HepG2 (cell line): ENCODE measurements at regions not wholly inside any gene's neighbourhood (a gene's known extent, or its start where the extent isn't known, plus 50 kb on each side); places are given as distances from the start of the nearest gene placed in this dataset.

Experiments
- ATAC-seq: fragments of 200-7000 bp; cut with Tn5 transposase; 3 replicates; pipeline ENCODE4 v1.9.1; 2020; ENCODE audit warnings: mild to moderate bottlenecking, moderate library complexity
- BruUV-seq: library from RNA; stranded (reverse); fragments of 400-500 nt; replicated peaks from 2 replicates; lab custom pipeline; 2021; lab: Mats Ljungman, UMichigan
- CTCF ChIA-PET: fragments of 300-600 bp; formaldehyde crosslinking; extraction: SDS; loops from one replicate; lab custom pipeline; 2021; ENCODE audit warnings: low total read pairs, inconsistent platforms, low intra/inter-chr PET ratio; lab: Yijun Ruan, JAX
- POLR2A ChIA-PET: fragments of 350-600 bp; sonication (Branson Sonifier 250); formaldehyde crosslinking; loops from one replicate; lab custom pipeline; 2020; ENCODE audit warnings: antibody characterized with exemption, inconsistent platforms; lab: Yijun Ruan, JAX
- DNase-seq: peaks from one replicate; pipeline ENCODE4 v3.0.0-alpha.2; 2015; ENCODE audit warnings: low spot score
- FAIRE-seq: peaks from 3 replicates; lab custom pipeline; 2011; peaks lifted over from hg19 to GRCh38; lab: Jason Lieb, UNC
- H2AFZ ChIP-seq: one replicate; pipeline ENCODE4 v1.6.1; 2011; ENCODE audit warnings: low read length, inconsistent platforms
- H3K27ac ChIP-seq: fragments of 300-600 bp; 3 replicates; pipeline ENCODE4 v1.8.0; 2011; ENCODE audit warnings: mixed run types, mild to moderate bottlenecking, mixed read lengths, low read length, inconsistent platforms; ENCODE audit not compliant: insufficient read depth; ENCODE audit errors: extremely low read length
- H3K27me3 ChIP-seq, 2 experiments: fragments of 200-600 bp in 1 of 2; 2 replicates in 1 of 2; 3 replicates in 1 of 2; pipeline versions ENCODE4 v1.6.0 to v1.8.0; 2011; ENCODE audit warnings: low read length in 2 of 2, mild to moderate bottlenecking in 2 of 2, moderate library complexity in 2 of 2, inconsistent platforms in 1 of 2; ENCODE audit not compliant: insufficient read depth in 2 of 2, control insufficient read depth in 1 of 2
- H3K36me3 ChIP-seq, 2 experiments: fragments of 200-600 bp in 1 of 2; replicated peaks in 1 of 2; 2 replicates in 1 of 2; 3 replicates in 1 of 2; pipeline versions ENCODE4 v1.5.1 to v1.8.0; 2011; ENCODE audit warnings: low read length in 2 of 2, inconsistent platforms in 1 of 2; ENCODE audit not compliant: insufficient read depth in 2 of 2, control insufficient read depth in 1 of 2
- H3K4me1 ChIP-seq: 2 replicates; pipeline ENCODE4 v1.5.1; 2012; ENCODE audit warnings: low read length, inconsistent platforms; ENCODE audit not compliant: insufficient read depth
- H3K4me2 ChIP-seq: 2 replicates; pipeline ENCODE4 v1.6.0; 2011; ENCODE audit warnings: low read depth, low read length, inconsistent platforms
- H3K4me3 ChIP-seq, 3 experiments: fragments of 200-600 bp in 1 of 3; sonication (generic), shearing (Covaris generic) in 1 of 3; replicated peaks in 1 of 3; 2 replicates each; pipeline ENCODE4 v1.5.1; 2011 to 2016; ENCODE audit warnings: low read length in 3 of 3, inconsistent platforms in 2 of 3, low read depth in 2 of 3, mild to moderate bottlenecking in 2 of 3, control low read depth in 1 of 3, mixed read lengths in 1 of 3; ENCODE audit not compliant: insufficient read depth in 1 of 3
- H3K79me2 ChIP-seq: one replicate; pipeline ENCODE4 v1.6.1; 2011; ENCODE audit warnings: low read length, inconsistent platforms; ENCODE audit not compliant: insufficient read depth
- H3K9ac ChIP-seq: 2 replicates; pipeline ENCODE4 v1.6.0; 2011; ENCODE audit warnings: mild to moderate bottlenecking, low read depth, low read length, inconsistent platforms; ENCODE audit not compliant: insufficient read depth
- H3K9me3 ChIP-seq: 2 replicates; pipeline ENCODE4 v1.5.1; 2012; ENCODE audit warnings: mild to moderate bottlenecking, low read length
- H4K20me1 ChIP-seq: 2 replicates; pipeline ENCODE4 v1.6.0; 2011; ENCODE audit warnings: inconsistent platforms, mild to moderate bottlenecking, low read length, moderate library complexity; ENCODE audit not compliant: insufficient read depth
- ARID3A ChIP-seq: IDR thresholded peaks from 2 replicates; pipeline ENCODE4 v1.6.1; 2012; ENCODE audit warnings: low read depth, low read length, improper control_type of control experiment
- CTCF ChIP-seq: sonication (generic); formaldehyde crosslinking; IDR thresholded peaks from 2 replicates; pipeline ENCODE4 v1.5.0; 2020; ENCODE audit warnings: mild to moderate bottlenecking, missing genetic modification reagents, moderate library complexity
- DR1 ChIP-seq: sonication (generic); formaldehyde crosslinking; IDR thresholded peaks from 2 replicates; pipeline ENCODE4 v1.8.0; 2021; ENCODE audit warnings: mild to moderate bottlenecking, missing genetic modification reagents, inconsistent platforms
- EHMT2 ChIP-seq: fragments of 200-600 bp; sonication (generic); IDR thresholded peaks from 2 replicates; pipeline ENCODE4 v1.7.0; 2017; ENCODE audit warnings: antibody characterized with exemption, low read depth, low read length, borderline replicate concordance
- FOXJ3 ChIP-seq: sonication (generic); formaldehyde crosslinking; IDR thresholded peaks from 2 replicates; pipeline ENCODE4 v1.4.0; 2020; ENCODE audit warnings: missing genetic modification reagents, mild to moderate bottlenecking, borderline replicate concordance
- HOXD1 ChIP-seq: sonication (generic); formaldehyde crosslinking; IDR thresholded peaks from 2 replicates; pipeline ENCODE4 v1.5.0; 2020; ENCODE audit warnings: missing genetic modification reagents
- MYPOP ChIP-seq: sonication (generic); formaldehyde crosslinking; IDR thresholded peaks from 2 replicates; pipeline ENCODE4 v1.8.1; 2023; ENCODE audit warnings: mild to moderate bottlenecking, moderate library complexity, missing genetic modification reagents
- PPARG ChIP-seq: conservative IDR thresholded peaks from 2 replicates; pipeline ENCODE4 v1.6.1; 2016; ENCODE audit warnings: missing biosample characterization, missing genetic modification reagents
- PRDM15 ChIP-seq: sonication (generic); formaldehyde crosslinking; IDR thresholded peaks from 2 replicates; pipeline ENCODE4 v1.4.0; 2020; ENCODE audit warnings: missing genetic modification reagents
- SALL2 ChIP-seq: sonication (generic); formaldehyde crosslinking; IDR thresholded peaks from 2 replicates; pipeline ENCODE4 v1.8.1; 2023; ENCODE audit warnings: mild to moderate bottlenecking, missing genetic modification reagents, inconsistent platforms
- SCMH1 ChIP-seq: sonication (generic); formaldehyde crosslinking; IDR thresholded peaks from 2 replicates; pipeline ENCODE4 v1.9.0; 2021; ENCODE audit warnings: missing genetic modification reagents, mild to moderate bottlenecking, borderline replicate concordance
- SMAD1 ChIP-seq: sonication (generic); formaldehyde crosslinking; IDR thresholded peaks from 2 replicates; pipeline ENCODE4 v1.4.0; 2020; ENCODE audit warnings: missing genetic modification reagents, low read depth, mild to moderate bottlenecking, borderline replicate concordance
- ZFP36L2 ChIP-seq: sonication (generic); formaldehyde crosslinking; IDR thresholded peaks from 2 replicates; pipeline ENCODE4 v1.4.0; 2020; ENCODE audit warnings: missing genetic modification reagents
- ZNF501 ChIP-seq: sonication (generic); formaldehyde crosslinking; IDR thresholded peaks from 2 replicates; pipeline ENCODE4 v1.5.1; 2020; ENCODE audit warnings: mild to moderate bottlenecking, moderate library complexity, missing genetic modification reagents
- ZNF513 ChIP-seq: sonication (generic); formaldehyde crosslinking; conservative IDR thresholded peaks from 2 replicates; pipeline ENCODE4 v1.5.0; 2020; ENCODE audit warnings: missing genetic modification reagents
- WGBS: methylation state at CpG from one replicate; pipeline ENCODE4 v1.1.6; 2017; ENCODE audit warnings: low lambda C conversion rate; 5-methylcytosine and 5-hydroxymethylcytosine counted together
- in situ Hi-C: cut with HindIII; loops from 2 replicates; pipeline ENCODE4 v1.10.0; 2017; ENCODE audit warnings: low pct_unique_long_range_greater_than_20kb; ENCODE audit not compliant: extremely low pct_ligation_motif_present
- intact Hi-C: fragments of 100-400 bp; cut with micrococcal nuclease; formaldehyde crosslinking; loops from one replicate; pipeline ENCODE4 v1.10.0; 2022; ENCODE audit not compliant: unreplicated experiment

- H3K36me3 ChIP-seq: no peaks in the 10 kb centered on the region
- FAIRE-seq (no peak), ATAC-seq (no peak), DNase-seq (no peak)
- H3K9me3 ChIP-seq: no peaks in the 10 kb centered on the region
- intact Hi-C loops: no loop called here
- CTCF ChIA-PET: no interaction called here
- peaks cover 73% of the 10 kb centered on the region for H3K4me1 ChIP-seq
- H2AFZ ChIP-seq: no peak overlapping the region
- H3K4me3 ChIP-seq: no peak overlapping the region
- H3K9ac ChIP-seq: no peak overlapping the region
- no TSS peak for BruUV-seq
- no peak overlapping the region for H3K27ac ChIP-seq
- no peaks in the 10 kb centered on the region for H3K27me3 ChIP-seq
- in situ Hi-C loops: no loop called here
- POLR2A ChIA-PET: interaction anchor here (0.9 kb wide), 1 partner anchor 20 kb away, joined by 3 read pairs; no protein-coding TSS in a partner anchor
- no peak overlapping the region for H3K4me2 ChIP-seq
- H3K79me2 ChIP-seq: no peaks in the 10 kb centered on the region
- WGBS: 89% methylated on average over 1 of the region's 3 CpGs
- no peaks in the 10 kb centered on the region for H4K20me1 ChIP-seq
- TF ChIP-seq MYPOP (CRISPR knock-in tag) (no peak), SMAD1 (no peak), DR1 (CRISPR knock-in tag) (no peak), CTCF (CRISPR knock-in tag) (no peak), ARID3A (no peak), ZNF501 (no peak), EHMT2 (no peak), HOXD1 (CRISPR knock-in tag) (no peak), SALL2 (no peak), PRDM15 (CRISPR knock-in tag) (no peak), FOXJ3 (CRISPR knock-in tag) (no peak), ZFP36L2 (CRISPR knock-in tag) (no peak), ZNF513 (no peak), SCMH1 (CRISPR knock-in tag) (no peak), PPARG (no peak)
Measured at GRCh38 chr10:78531088-78531487, 497.4 kb downstream of the RPS24 start.
